ENCODE measurements at regions not wholly inside any gene's neighbourhood (a gene's known extent, or its start where the extent isn't known, plus 50 kb on each side); places are given as distances from the start of the nearest gene placed in this dataset.

GRCh38 chr15:98397419-98397818, 250.9 kb upstream of the IGF1R start:
- FAIRE-seq (no peak), DNase-seq (ENCODE audit: low read depth in 1 of 2, low spot score in 1 of 2) (no peak), ATAC-seq (no peak)
- Histone ChIP-seq H3K27ac (no peak overlapping the region), H3K9me3 (no peaks in the 10 kb centered on the region), H3K4me3 (no peak overlapping the region), H3K4me1 (0 out of 3 replicates have a peak, but pooled peaks cover 4% of the 10 kb centered on the region), H3K4me2 (no peak overlapping the region)
- ChIA-PET CTCF (interaction anchor here (0.8 to 3.3 kb wide), 3 partner anchors 25 to 1680 kb away, joined by 3 to 14 read pairs (median 8); no protein-coding TSS in a partner anchor), POLR2A (no interaction called here)
- WGBS (ENCODE audit: missing lambda C conversion rate): 24% methylated on average over 8 of the region's 8 CpGs
- TF ChIP-seq, protein P1, sequence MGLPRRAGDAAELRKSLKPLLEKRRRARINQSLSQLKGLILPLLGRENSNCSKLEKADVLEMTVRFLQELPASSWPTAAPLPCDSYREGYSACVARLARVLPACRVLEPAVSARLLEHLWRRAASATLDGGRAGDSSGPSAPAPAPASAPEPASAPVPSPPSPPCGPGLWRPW (IDR thresholded peaks at IDR 0.05): no peak
- TF ChIP-seq ZC3H11A (IDR thresholded peaks at IDR 0.05) (no peak), FOXS1 (CRISPR knock-in tag; IDR thresholded peaks at IDR 0.05) (no peak), PHF8 (IDR thresholded peaks at IDR 0.05; ENCODE audit: borderline replicate concordance, low read depth) (no peak), HOXA7 (CRISPR knock-in tag; IDR thresholded peaks at IDR 0.05) (no peak), ZSCAN20 (CRISPR knock-in tag; IDR thresholded peaks at IDR 0.05) (no peak), MAX (IDR thresholded peaks at IDR 0.05) (no peak), CHD2 (IDR thresholded peaks at IDR 0.05; ENCODE audit: low read length, partially characterized antibody) (no peak), E2F6 (IDR thresholded peaks at IDR 0.05; ENCODE audit: borderline replicate concordance, low read depth) (no peak), CEBPB (IDR thresholded peaks at IDR 0.05) (no peak), RNF2 (IDR thresholded peaks at IDR 0.05; ENCODE audit: borderline replicate concordance, low read depth) (no peak), HOXB5 (CRISPR knock-in tag; IDR thresholded peaks at IDR 0.05) (no peak), FOSL2 (IDR thresholded peaks at IDR 0.05) (no peak), FOSL2 (CRISPR knock-in tag; IDR thresholded peaks at IDR 0.05) (no peak), GATA3 (IDR thresholded peaks at IDR 0.05; ENCODE audit: borderline replicate concordance) (no peak), HEYL (CRISPR knock-in tag; IDR thresholded peaks at IDR 0.05) (no peak), NFE2L2 (conservative IDR thresholded peaks at IDR 0.05; ENCODE audit: low read length) (no peak), HOXB13 (CRISPR knock-in tag; IDR thresholded peaks at IDR 0.05; ENCODE audit: low read depth) (no peak), SMC3 (IDR thresholded peaks at IDR 0.05) (no peak), JUNB (IDR thresholded peaks at IDR 0.05) (no peak)

- CTCF ChIA-PET: interaction anchor here (2.5 to 3.3 kb wide), 2 partner anchors 24 to 30 kb away, joined by 8 to 14 read pairs; no protein-coding TSS in a partner anchor
Measured at GRCh38 chr15:98398056-98398455, 250.3 kb upstream of the IGF1R start.

More at GRCh38 chr15:98398056-98398455, 250.3 kb upstream of the IGF1R start:
- FAIRE-seq (no peak), ATAC-seq (no peak), DNase-seq (ENCODE audit: low read depth in 1 of 2, low spot score in 1 of 2) (no peak)
- POLR2A ChIA-PET: no interaction called here
- 30% methylated on average over 4 of the region's 4 CpGs for WGBS (ENCODE audit: missing lambda C conversion rate)
- Histone ChIP-seq H3K9me3 (no peaks in the 10 kb centered on the region), H3K4me1 (0 out of 3 replicates have a peak, but pooled peaks cover 4% of the 10 kb centered on the region), H3K4me3 (no peak overlapping the region), H3K27ac (no peak overlapping the region), H3K4me2 (no peak overlapping the region)
- TF ChIP-seq CBX8 (IDR thresholded peaks at IDR 0.05) (no peak), SMC3 (IDR thresholded peaks at IDR 0.05) (no peak), NPAS2 (CRISPR knock-in tag; IDR thresholded peaks at IDR 0.05; ENCODE audit: borderline replicate concordance) (no peak), POLR2A (IDR thresholded peaks at IDR 0.05; ENCODE audit: low read length) (no peak), CBX2 (IDR thresholded peaks at IDR 0.05; ENCODE audit: borderline replicate concordance, low read depth) (no peak), FOSL2 (IDR thresholded peaks at IDR 0.05) (no peak), FOSL2 (CRISPR knock-in tag; IDR thresholded peaks at IDR 0.05) (no peak), MAFK (IDR thresholded peaks at IDR 0.05; ENCODE audit: partially characterized antibody) (no peak), ZNF302 (CRISPR knock-in tag; IDR thresholded peaks at IDR 0.05) (no peak), PHF8 (IDR thresholded peaks at IDR 0.05; ENCODE audit: borderline replicate concordance, low read depth) (no peak), POLR2AphosphoS2 (conservative IDR thresholded peaks at IDR 0.05; ENCODE audit: low read length) (no peak), ESRRA (IDR thresholded peaks at IDR 0.05; ENCODE audit: borderline replicate concordance, low read length) (no peak), TFCP2L1 (CRISPR knock-in tag; IDR thresholded peaks at IDR 0.05) (no peak), HOXB5 (CRISPR knock-in tag; IDR thresholded peaks at IDR 0.05) (no peak)
- TF ChIP-seq, protein P2, sequence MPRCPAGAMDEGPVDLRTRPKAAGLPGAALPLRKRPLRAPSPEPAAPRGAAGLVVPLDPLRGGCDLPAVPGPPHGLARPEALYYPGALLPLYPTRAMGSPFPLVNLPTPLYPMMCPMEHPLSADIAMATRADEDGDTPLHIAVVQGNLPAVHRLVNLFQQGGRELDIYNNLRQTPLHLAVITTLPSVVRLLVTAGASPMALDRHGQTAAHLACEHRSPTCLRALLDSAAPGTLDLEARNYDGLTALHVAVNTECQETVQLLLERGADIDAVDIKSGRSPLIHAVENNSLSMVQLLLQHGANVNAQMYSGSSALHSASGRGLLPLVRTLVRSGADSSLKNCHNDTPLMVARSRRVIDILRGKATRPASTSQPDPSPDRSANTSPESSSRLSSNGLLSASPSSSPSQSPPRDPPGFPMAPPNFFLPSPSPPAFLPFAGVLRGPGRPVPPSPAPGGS (IDR thresholded peaks at IDR 0.05): no peak

Measured in A549 (cell line).